SK-N-SH treated with all-trans-retinoic acid at 6 μM for 48 hours (cell line): ENCODE measurements at regions not wholly inside any gene's neighbourhood (a gene's known extent, or its start where the extent isn't known, plus 50 kb on each side); places are given as distances from the start of the nearest gene placed in this dataset.

Experiments used
- ARNTL ChIP-seq: fragments of 450-650 bp; formaldehyde crosslinking; IDR thresholded peaks from 2 replicates; pipeline ENCODE4 v1.5.0; 2020; ENCODE audit warnings: low read depth, mild to moderate bottlenecking, moderate library complexity, borderline replicate concordance
- GLIS3 ChIP-seq: fragments of 250-450 bp; sonication (Bioruptor Pico); IDR thresholded peaks from 2 replicates; pipeline ENCODE4 v1.5.0; 2020; ENCODE audit warnings: mild to moderate bottlenecking, moderate library complexity
- PPARA ChIP-seq: fragments of 250-450 bp; sonication (Bioruptor Pico); IDR thresholded peaks from 2 replicates; pipeline ENCODE4 v1.5.0; 2020; ENCODE audit warnings: mild to moderate bottlenecking, borderline replicate concordance
- SNAI2 ChIP-seq: fragments of 250-450 bp; sonication (Bioruptor Pico); IDR thresholded peaks from 2 replicates; pipeline ENCODE4 v1.5.0; 2020; ENCODE audit warnings: mild to moderate bottlenecking, moderate library complexity
- TOX ChIP-seq: fragments of 250-450 bp; sonication (Bioruptor Pico); IDR thresholded peaks from 2 replicates; pipeline ENCODE4 v1.8.0; 2021; ENCODE audit warnings: mild to moderate bottlenecking, moderate library complexity, borderline replicate concordance
- ZC3H10 ChIP-seq: fragments of 250-450 bp; sonication (Bioruptor Pico); IDR thresholded peaks from 2 replicates; pipeline ENCODE4 v1.5.1; 2021; ENCODE audit warnings: mild to moderate bottlenecking, moderate library complexity
- ZFP3 ChIP-seq: fragments of 250-450 bp; sonication (Bioruptor Pico); IDR thresholded peaks from 2 replicates; pipeline ENCODE4 v1.5.0; 2020; ENCODE audit warnings: mild to moderate bottlenecking, moderate library complexity
- ZFP30 ChIP-seq: fragments of 450-650 bp; formaldehyde crosslinking; IDR thresholded peaks from 2 replicates; pipeline ENCODE4 v1.5.0; 2022; ENCODE audit warnings: mild to moderate bottlenecking, moderate library complexity
- ZNF8 ChIP-seq: fragments of 450-650 bp; formaldehyde crosslinking; IDR thresholded peaks from 2 replicates; pipeline ENCODE4 v1.5.0; 2020; ENCODE audit warnings: mild to moderate bottlenecking, moderate library complexity
- TF ChIP-seq, protein P1 (sequence below): fragments of 250-450 bp; sonication (Bioruptor Pico); IDR thresholded peaks from 2 replicates; pipeline ENCODE4 v1.5.0; 2020; ENCODE audit warnings: mild to moderate bottlenecking, moderate library complexity
- TF ChIP-seq, protein P2 (sequence below): fragments of 250-450 bp; sonication (Bioruptor Pico); IDR thresholded peaks from 2 replicates; pipeline ENCODE4 v1.5.1; 2020; ENCODE audit warnings: low read depth, mild to moderate bottlenecking, moderate library complexity
- TF ChIP-seq, protein P3 (sequence below): fragments of 250-450 bp; sonication (Bioruptor Pico); IDR thresholded peaks from 2 replicates; pipeline ENCODE4 v1.5.1; 2021; ENCODE audit warnings: mild to moderate bottlenecking, moderate library complexity

DNA sequence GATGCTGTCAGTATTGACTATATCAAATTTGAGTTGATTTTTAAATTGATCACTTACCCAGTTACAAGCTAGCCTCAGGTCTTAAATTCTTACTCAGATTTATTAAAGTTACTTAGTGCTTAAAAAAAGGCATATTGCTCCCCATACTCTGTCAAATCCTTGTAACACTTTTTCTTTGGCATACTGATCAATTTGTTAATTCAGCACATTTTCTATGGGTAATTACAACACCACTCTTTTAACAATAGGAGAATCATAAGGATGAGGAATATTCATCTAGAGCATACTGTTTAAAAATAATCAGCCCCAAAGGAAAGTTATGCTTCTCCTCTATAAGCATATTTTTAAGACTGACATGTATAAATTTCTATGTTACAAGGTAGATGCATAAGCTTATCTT, 482.5 kb downstream of the PABPC4L start:
- TF ChIP-seq SNAI2 (CRISPR knock-in tag) (no peak), ZFP3 (no peak), PPARA (CRISPR knock-in tag) (no peak), TOX (CRISPR knock-in tag) (no peak), ZNF8 (CRISPR knock-in tag) (no peak), ZFP30 (CRISPR knock-in tag) (no peak), ARNTL (CRISPR knock-in tag) (no peak), GLIS3 (CRISPR knock-in tag) (no peak), ZC3H10 (CRISPR knock-in tag) (no peak)
- TF ChIP-seq, protein P1, sequence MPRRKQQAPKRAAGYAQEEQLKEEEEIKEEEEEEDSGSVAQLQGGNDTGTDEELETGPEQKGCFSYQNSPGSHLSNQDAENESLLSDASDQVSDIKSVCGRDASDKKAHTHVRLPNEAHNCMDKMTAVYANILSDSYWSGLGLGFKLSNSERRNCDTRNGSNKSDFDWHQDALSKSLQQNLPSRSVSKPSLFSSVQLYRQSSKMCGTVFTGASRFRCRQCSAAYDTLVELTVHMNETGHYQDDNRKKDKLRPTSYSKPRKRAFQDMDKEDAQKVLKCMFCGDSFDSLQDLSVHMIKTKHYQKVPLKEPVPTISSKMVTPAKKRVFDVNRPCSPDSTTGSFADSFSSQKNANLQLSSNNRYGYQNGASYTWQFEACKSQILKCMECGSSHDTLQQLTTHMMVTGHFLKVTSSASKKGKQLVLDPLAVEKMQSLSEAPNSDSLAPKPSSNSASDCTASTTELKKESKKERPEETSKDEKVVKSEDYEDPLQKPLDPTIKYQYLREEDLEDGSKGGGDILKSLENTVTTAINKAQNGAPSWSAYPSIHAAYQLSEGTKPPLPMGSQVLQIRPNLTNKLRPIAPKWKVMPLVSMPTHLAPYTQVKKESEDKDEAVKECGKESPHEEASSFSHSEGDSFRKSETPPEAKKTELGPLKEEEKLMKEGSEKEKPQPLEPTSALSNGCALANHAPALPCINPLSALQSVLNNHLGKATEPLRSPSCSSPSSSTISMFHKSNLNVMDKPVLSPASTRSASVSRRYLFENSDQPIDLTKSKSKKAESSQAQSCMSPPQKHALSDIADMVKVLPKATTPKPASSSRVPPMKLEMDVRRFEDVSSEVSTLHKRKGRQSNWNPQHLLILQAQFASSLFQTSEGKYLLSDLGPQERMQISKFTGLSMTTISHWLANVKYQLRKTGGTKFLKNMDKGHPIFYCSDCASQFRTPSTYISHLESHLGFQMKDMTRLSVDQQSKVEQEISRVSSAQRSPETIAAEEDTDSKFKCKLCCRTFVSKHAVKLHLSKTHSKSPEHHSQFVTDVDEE (CRISPR knock-in tag) = no peak
- TF ChIP-seq, protein P2, sequence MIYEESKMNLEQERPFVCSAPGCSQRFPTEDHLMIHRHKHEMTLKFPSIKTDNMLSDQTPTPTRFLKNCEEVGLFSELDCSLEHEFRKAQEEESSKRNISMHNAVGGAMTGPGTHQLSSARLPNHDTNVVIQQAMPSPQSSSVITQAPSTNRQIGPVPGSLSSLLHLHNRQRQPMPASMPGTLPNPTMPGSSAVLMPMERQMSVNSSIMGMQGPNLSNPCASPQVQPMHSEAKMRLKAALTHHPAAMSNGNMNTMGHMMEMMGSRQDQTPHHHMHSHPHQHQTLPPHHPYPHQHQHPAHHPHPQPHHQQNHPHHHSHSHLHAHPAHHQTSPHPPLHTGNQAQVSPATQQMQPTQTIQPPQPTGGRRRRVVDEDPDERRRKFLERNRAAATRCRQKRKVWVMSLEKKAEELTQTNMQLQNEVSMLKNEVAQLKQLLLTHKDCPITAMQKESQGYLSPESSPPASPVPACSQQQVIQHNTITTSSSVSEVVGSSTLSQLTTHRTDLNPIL (CRISPR knock-in tag) = no peak
- TF ChIP-seq, protein P3, sequence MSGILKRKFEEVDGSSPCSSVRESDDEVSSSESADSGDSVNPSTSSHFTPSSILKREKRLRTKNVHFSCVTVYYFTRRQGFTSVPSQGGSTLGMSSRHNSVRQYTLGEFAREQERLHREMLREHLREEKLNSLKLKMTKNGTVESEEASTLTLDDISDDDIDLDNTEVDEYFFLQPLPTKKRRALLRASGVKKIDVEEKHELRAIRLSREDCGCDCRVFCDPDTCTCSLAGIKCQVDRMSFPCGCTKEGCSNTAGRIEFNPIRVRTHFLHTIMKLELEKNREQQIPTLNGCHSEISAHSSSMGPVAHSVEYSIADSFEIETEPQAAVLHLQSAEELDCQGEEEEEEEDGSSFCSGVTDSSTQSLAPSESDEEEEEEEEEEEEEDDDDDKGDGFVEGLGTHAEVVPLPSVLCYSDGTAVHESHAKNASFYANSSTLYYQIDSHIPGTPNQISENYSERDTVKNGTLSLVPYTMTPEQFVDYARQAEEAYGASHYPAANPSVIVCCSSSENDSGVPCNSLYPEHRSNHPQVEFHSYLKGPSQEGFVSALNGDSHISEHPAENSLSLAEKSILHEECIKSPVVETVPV (CRISPR knock-in tag) = no peak
